ENCODE measurements at regions not wholly inside any gene's neighbourhood (a gene's known extent, or its start where the extent isn't known, plus 50 kb on each side); places are given as distances from the start of the nearest gene placed in this dataset.

DNA sequence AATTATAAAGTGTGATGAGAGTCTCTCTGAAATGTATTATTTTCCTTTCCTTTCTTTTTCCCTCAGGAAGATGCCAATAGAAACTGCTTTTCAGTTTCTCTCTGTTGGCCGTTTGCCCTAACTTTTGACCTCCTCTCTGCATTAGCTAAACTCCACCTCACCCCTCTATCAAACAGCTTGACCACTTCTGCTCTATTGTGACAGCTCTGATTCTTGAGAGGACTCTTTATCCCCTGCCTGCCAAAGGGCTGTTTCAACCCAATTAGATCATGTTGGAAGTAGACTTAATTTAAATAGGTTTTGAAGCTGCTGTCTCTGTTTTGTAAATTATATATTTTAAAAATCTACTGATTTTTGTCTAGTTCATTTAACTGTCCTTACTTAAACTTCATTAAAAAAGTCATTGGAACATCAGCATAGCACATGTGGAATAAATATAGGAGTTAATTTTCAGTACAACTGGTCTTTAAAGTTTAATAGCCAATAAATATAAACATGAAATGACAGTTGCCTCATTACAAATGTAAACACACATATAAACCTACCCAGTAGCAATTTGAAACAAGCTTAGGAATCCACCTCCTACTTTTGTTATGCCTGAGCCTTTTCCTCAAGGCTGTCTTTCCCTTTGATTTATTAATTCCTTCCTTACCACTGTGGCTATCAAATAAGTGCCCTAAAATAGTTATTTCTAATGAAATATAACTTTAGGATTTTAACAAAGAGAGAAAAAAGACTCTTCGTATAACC, 152.0 kb downstream of the CHRM3 start:
- in situ Hi-C loops (cut with HindIII; ENCODE audit: low sequenced_read_pairs) = no loop called here

GRCh38 chr1:239539051-239539450, 152.7 kb downstream of the CHRM3 start:
- in situ Hi-C loops (cut with HindIII; ENCODE audit: low sequenced_read_pairs) = no loop called here

DNA sequence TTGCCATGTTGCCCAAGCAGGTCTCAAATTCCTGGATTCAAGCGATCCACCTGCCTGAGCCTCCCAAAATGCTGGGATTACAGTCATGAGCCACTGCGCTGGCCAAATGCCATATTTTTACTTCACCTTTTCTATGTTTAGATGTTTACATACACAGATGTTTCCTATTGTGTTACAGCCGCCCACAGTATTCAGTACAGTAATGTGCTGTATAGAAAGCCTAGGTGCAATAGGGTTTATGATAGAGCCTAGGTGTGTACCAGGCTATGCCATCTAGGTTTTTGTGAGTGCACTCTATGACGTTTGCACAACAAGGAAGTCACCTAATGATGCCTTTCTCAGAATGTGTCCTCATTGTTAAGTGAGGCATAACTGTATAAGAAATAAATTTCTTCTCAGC, 153.4 kb downstream of the CHRM3 start:
- in situ Hi-C loops (cut with HindIII; ENCODE audit: low sequenced_read_pairs) = no loop called here

DNA sequence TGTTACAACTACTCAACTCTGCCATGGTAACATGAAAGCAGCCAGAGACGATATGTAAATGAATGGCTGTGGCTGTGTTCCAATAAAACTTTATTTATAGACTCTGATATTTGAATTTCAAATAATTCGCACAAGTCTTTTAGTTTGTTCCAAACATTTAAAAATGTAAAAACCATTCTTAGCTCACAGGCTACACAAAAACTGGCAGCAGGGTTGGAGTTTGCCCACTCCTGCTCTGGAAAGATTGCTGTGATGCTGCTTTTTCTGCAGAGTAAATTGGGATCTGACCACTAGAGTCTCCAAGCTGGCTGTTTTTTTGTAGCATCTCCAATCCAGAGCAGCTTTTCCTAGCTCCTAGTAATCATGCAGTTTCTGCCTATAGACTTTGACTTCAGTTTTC, 157.5 kb downstream of the CHRM3 start:
- in situ Hi-C loops (cut with HindIII; ENCODE audit: low sequenced_read_pairs) = no loop called here

DNA sequence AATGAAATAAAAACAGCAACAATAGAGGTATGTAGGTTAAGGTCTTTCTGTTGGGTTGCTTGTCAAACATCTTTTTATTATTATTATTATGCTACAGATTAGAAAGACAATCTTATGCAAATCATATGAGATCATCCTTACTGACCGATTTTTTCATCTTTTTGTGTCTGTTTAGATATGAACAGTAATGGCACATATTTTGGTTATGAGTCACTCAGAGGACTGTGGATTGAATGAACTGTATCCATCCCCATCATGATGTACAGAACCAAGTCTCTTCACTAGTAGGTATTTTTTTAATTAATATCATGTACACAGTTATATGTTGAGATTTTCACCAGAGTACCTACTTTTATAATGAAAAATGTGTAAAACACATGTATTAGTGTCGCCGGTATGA, 159.1 kb downstream of the CHRM3 start:
- in situ Hi-C loops (cut with HindIII; ENCODE audit: low sequenced_read_pairs) = no loop called here

- in situ Hi-C loops (cut with HindIII; ENCODE audit: low sequenced_read_pairs) = no loop called here
Observed at GRCh38 chr1:239547987-239548386, 161.6 kb downstream of the CHRM3 start.

DNA sequence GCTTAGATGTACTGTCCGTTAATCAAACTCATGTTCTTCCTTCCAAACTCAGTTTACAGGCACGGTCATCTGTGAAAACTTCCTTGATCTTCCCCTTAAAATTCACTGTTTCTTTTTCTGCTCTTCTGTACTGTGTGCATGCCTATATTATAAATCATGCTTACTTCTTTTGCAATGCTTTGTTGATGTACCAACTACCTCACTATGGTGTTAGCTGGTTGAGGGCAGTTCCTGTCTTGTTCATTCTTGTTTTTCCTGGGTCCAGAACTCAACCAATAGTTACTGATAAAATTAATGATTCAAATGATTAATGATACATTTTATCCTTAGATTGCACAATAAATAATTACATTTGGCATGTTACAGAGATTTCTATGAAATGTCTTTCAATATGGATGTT, 163.8 kb downstream of the CHRM3 start:
- in situ Hi-C loops (cut with HindIII; ENCODE audit: low sequenced_read_pairs) = no loop called here

GRCh38 chr1:239555350-239555749, 169.0 kb downstream of the CHRM3 start:
- in situ Hi-C loops (cut with HindIII; ENCODE audit: low sequenced_read_pairs) = no loop called here

GRCh38 chr1:239558559-239558958, 172.2 kb downstream of the CHRM3 start:
- in situ Hi-C loops (cut with HindIII; ENCODE audit: low sequenced_read_pairs) = no loop called here

GRCh38 chr1:239558991-239559390, 172.6 kb downstream of the CHRM3 start:
- in situ Hi-C loops (cut with HindIII; ENCODE audit: low sequenced_read_pairs) = no loop called here

- in situ Hi-C loops (cut with HindIII; ENCODE audit: low sequenced_read_pairs) = no loop called here
Observed at GRCh38 chr1:239560921-239561320, 174.6 kb downstream of the CHRM3 start.

GRCh38 chr1:239562095-239562494, 175.7 kb downstream of the CHRM3 start:
- in situ Hi-C loops (cut with HindIII; ENCODE audit: low sequenced_read_pairs) = no loop called here

DNA sequence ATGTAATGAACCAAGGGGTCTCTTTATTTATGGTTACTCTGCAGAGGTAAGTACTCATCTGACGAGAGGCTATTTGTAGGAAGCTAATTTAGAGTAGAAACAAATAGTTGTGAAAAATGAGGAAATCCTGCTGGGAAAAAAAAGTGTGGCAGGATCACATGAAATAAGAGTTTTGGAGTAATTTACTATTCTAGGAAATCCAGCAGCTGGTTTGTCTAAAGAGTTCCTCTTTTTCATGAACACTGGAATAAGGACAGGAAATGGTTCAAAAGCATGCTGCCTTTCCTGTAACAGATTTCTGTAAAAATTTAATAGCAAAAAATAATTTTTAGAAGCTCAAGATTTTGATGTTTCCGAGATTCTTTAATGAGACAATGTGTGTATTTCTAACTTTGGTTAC, 177.3 kb downstream of the CHRM3 start:
- in situ Hi-C loops (cut with HindIII; ENCODE audit: low sequenced_read_pairs) = no loop called here

DNA sequence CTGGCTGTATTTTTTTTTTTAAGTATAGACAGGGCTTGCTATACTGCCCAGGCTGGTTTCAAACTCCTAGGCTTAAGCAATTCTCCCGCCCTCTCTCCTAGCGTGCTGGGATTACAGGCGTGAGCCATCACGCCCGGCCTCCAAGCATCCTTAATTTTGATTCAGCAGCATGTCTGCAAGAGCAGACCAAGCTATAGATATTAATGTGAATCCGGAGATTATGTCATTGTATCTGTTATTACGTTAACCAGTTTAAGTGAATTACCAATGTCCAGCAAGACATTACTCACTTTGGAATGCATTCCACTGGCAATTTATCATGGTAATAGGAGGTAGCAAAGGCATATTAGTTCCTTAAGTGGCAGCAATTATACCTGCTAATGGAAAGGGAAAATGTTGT, 179.7 kb downstream of the CHRM3 start:
- in situ Hi-C loops (cut with HindIII; ENCODE audit: low sequenced_read_pairs) = no loop called here

- in situ Hi-C loops (cut with HindIII; ENCODE audit: low sequenced_read_pairs) = no loop called here
Observed at GRCh38 chr1:239570878-239571277, 184.5 kb downstream of the CHRM3 start.

DNA sequence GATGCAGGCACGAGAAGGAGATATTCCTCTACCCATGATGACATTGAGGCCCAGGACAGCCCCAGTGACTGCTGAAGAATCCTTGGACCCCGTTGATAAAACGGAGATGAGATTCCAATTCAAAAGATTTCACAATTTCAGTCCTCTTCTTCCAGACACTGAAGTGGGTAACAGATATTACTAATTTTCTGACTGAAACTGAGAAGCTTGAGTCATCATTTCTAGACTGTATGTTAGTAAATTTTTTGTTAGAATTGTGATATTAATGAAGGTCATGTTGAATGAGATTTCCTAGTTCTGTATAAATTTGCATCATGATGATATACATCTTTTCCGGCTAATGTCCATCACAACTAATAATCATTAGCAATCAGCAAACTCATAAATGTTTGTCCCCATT, 185.8 kb downstream of the CHRM3 start:
- in situ Hi-C loops (cut with HindIII; ENCODE audit: low sequenced_read_pairs) = no loop called here

GRCh38 chr1:239574112-239574511, 187.7 kb downstream of the CHRM3 start:
- in situ Hi-C loops (cut with HindIII; ENCODE audit: low sequenced_read_pairs) = no loop called here

DNA sequence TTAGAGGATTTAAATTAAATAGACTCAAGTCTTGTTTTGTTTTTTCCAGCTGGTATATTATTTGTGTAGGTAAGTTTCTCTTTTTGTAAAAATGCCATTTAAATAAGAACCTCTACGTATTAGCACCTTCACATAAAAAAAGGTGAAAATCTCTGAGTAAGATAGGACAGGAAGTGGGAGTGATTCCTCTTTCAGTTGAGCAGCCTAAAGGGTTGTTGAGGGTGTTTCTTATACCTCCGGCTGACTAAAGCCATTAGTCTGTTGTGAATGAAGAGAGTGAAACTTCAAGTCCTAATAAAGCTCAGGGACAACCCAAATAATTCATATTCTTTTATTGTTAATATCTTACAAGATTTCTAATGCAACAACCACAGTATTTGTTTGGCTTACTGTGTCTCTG, 188.7 kb downstream of the CHRM3 start:
- in situ Hi-C loops (cut with HindIII; ENCODE audit: low sequenced_read_pairs) = no loop called here

DNA sequence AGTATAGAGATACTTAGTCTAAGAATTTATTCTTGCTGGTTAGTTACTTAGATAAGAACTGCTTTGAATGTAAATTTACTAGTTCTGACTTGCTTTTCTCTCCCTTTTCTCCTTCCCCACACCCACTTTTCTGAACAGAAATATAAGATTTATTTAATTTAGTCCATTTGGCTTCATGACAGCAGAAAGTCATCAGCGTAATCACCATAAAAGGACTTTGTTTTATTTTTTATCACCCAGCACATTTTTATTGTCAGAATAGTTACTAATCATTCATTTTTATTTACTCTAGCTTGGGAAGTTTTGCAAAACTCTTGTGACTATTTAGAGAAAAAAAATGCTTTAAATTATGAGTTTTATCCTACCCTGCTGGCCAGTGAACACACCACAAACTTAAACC, 197.2 kb downstream of the CHRM3 start:
- in situ Hi-C loops (cut with HindIII; ENCODE audit: low sequenced_read_pairs) = no loop called here

- in situ Hi-C loops (cut with HindIII; ENCODE audit: low sequenced_read_pairs) = no loop called here
Observed at GRCh38 chr1:239586128-239586527, 199.8 kb downstream of the CHRM3 start.

DNA sequence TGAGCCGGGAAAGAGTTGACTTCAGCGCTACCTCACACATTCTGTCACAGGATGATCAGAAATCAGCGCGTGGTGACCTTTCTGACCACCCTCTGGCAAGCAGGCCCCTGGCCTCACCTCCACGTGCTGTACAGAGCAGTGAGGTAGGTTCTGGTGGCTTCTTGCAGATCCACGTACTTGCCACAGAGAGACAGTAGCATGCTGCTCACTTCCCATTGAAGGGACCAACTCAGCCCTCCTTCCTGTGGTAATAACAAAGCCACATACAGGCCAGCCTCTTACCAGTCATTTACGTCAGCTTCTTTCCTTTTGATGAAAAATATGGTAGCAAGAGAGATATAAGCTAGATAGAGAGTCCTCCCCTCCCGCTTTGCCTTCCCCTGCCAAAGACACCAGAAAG, 200.7 kb downstream of the CHRM3 start:
- in situ Hi-C loops (cut with HindIII; ENCODE audit: low sequenced_read_pairs) = no loop called here

- in situ Hi-C loops (cut with HindIII; ENCODE audit: low sequenced_read_pairs) = no loop called here
Observed at GRCh38 chr1:239587574-239588369, 201.4 kb downstream of the CHRM3 start.
